ENCODE measurements at regions not wholly inside any gene's neighbourhood (a gene's known extent, or its start where the extent isn't known, plus 50 kb on each side); places are given as distances from the start of the nearest gene placed in this dataset.
A peak's percentile ranks its signal among the peaks of the same experiment; 100 is the strongest.

- Mint-ChIP-seq H3K4me1 (ENCODE audit: unreplicated experiment) (no peaks in the 10 kb centered on the region), H3K9me3 (ENCODE audit: unreplicated experiment) (no peaks in the 10 kb centered on the region), H3K27me3 (ENCODE audit: unreplicated experiment) (no peaks in the 10 kb centered on the region), H3K36me3 (ENCODE audit: low read depth, unreplicated experiment) (no peaks in the 10 kb centered on the region), H3K4me3 (ENCODE audit: unreplicated experiment) (no peak overlapping the region), H3K27ac (ENCODE audit: unreplicated experiment) (no peak overlapping the region)
- TF ChIP-seq, protein P1, sequence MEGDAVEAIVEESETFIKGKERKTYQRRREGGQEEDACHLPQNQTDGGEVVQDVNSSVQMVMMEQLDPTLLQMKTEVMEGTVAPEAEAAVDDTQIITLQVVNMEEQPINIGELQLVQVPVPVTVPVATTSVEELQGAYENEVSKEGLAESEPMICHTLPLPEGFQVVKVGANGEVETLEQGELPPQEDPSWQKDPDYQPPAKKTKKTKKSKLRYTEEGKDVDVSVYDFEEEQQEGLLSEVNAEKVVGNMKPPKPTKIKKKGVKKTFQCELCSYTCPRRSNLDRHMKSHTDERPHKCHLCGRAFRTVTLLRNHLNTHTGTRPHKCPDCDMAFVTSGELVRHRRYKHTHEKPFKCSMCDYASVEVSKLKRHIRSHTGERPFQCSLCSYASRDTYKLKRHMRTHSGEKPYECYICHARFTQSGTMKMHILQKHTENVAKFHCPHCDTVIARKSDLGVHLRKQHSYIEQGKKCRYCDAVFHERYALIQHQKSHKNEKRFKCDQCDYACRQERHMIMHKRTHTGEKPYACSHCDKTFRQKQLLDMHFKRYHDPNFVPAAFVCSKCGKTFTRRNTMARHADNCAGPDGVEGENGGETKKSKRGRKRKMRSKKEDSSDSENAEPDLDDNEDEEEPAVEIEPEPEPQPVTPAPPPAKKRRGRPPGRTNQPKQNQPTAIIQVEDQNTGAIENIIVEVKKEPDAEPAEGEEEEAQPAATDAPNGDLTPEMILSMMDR (IDR thresholded peaks at IDR 0.05; ENCODE audit: unreplicated experiment), result no peak
- DNase-seq (ENCODE audit: low spot score), result no peak
Measured at GRCh38 chr4:180900781-180901180, 1342.4 kb upstream of the TENM3 start.

DNA sequence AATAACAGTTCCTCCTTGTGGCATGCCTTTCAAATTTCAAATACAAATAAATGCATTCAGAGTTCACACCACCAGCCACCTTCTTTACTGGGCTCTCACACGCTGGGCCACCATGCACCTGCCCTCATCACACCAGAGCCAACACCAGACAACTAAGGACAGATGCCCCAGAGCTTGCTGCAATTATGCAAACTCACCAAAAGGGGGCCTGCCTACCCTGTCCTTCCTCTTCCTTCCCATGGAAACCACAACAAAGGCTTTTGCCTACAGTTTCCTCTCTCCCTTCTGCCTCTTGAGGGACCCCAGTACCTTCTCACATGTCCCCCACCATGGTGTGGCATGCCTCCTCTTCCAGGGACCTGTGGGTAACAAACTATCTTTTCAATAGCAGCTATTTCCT lies 1333.9 kb upstream of the TENM3 start:
- Mint-ChIP-seq H3K27ac (ENCODE audit: unreplicated experiment) (no peak overlapping the region), H3K36me3 (ENCODE audit: low read depth, unreplicated experiment) (no peaks in the 10 kb centered on the region), H3K4me1 (ENCODE audit: unreplicated experiment) (no peaks in the 10 kb centered on the region), H3K9me3 (ENCODE audit: unreplicated experiment) (no peaks in the 10 kb centered on the region), H3K27me3 (ENCODE audit: unreplicated experiment) (no peaks in the 10 kb centered on the region), H3K4me3 (ENCODE audit: unreplicated experiment) (no peak overlapping the region)
- no peak for DNase-seq (ENCODE audit: low spot score)
- TF ChIP-seq, protein P1 (IDR thresholded peaks at IDR 0.05; ENCODE audit: unreplicated experiment), result peak; percentile 30

DNA sequence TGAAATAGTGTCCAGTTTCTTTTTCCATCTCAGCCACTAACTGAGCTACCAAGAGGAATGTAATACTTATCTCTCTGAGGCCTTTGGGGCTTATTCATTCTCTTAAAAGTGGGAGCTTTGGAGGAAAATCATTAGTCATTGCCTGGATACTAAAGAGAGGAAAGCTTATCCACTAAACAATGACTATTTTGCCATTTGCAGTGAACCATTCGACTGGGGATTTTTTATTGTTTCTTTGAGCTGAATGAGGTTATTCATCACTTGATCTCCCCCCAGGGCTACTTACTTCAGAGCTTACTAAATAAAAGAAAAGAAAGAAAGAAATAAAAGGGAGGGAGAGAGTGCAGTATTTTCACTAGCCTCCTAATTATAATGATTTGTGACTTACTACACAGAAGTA lies 1329.5 kb upstream of the TENM3 start:
- H3K36me3 Mint-ChIP-seq (ENCODE audit: low read depth, unreplicated experiment), result no peaks in the 10 kb centered on the region
- no peak for DNase-seq (ENCODE audit: low spot score)
- no peaks in the 10 kb centered on the region for H3K9me3 Mint-ChIP-seq (ENCODE audit: unreplicated experiment)
- H3K4me1 Mint-ChIP-seq (ENCODE audit: unreplicated experiment), result no peaks in the 10 kb centered on the region
- H3K27me3 Mint-ChIP-seq (ENCODE audit: unreplicated experiment), result no peaks in the 10 kb centered on the region
- TF ChIP-seq, protein P1 (IDR thresholded peaks at IDR 0.05; ENCODE audit: unreplicated experiment), result no peak
- H3K4me3 Mint-ChIP-seq (ENCODE audit: unreplicated experiment), result no peak overlapping the region
- H3K27ac Mint-ChIP-seq (ENCODE audit: unreplicated experiment), result no peak overlapping the region

DNA sequence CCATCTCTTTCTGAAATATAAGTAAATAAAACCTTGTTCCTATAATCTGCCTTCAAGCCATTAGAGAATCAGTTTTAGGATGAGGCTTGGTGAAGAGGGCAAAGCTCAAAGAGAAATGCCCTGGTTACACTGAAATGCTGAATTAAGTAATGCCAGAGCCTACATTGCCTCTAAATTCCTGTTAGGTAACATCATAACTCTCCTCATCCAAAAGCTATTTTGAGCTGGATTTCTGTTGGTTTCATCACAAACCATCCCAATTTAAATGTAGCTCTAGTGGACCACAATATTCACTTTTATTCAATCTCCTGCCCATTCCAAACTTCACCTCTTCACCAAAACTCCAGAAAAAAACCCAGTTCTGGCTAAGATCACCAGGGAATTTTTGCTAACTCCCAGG lies 1319.7 kb upstream of the TENM3 start:
- Mint-ChIP-seq H3K4me3 (ENCODE audit: unreplicated experiment) (no peak overlapping the region), H3K36me3 (ENCODE audit: low read depth, unreplicated experiment) (no peaks in the 10 kb centered on the region), H3K27me3 (ENCODE audit: unreplicated experiment) (no peaks in the 10 kb centered on the region), H3K9me3 (ENCODE audit: unreplicated experiment) (no peaks in the 10 kb centered on the region), H3K4me1 (ENCODE audit: unreplicated experiment) (no peaks in the 10 kb centered on the region), H3K27ac (ENCODE audit: unreplicated experiment) (no peak overlapping the region)
- DNase-seq (ENCODE audit: low spot score), result no peak
- TF ChIP-seq, protein P1 (IDR thresholded peaks at IDR 0.05; ENCODE audit: unreplicated experiment), result no peak

- no peak overlapping the region for H3K4me3 Mint-ChIP-seq (ENCODE audit: unreplicated experiment)
- DNase-seq (ENCODE audit: low spot score), result no peak
- no peaks in the 10 kb centered on the region for H3K36me3 Mint-ChIP-seq (ENCODE audit: low read depth, unreplicated experiment)
- H3K4me1 Mint-ChIP-seq (ENCODE audit: unreplicated experiment), result no peaks in the 10 kb centered on the region
- no peaks in the 10 kb centered on the region for H3K9me3 Mint-ChIP-seq (ENCODE audit: unreplicated experiment)
- H3K27ac Mint-ChIP-seq (ENCODE audit: unreplicated experiment), result no peak overlapping the region
- H3K27me3 Mint-ChIP-seq (ENCODE audit: unreplicated experiment), result no peaks in the 10 kb centered on the region
- TF ChIP-seq, protein P1 (IDR thresholded peaks at IDR 0.05; ENCODE audit: unreplicated experiment), result no peak
Measured at GRCh38 chr4:180925805-180926204, 1317.4 kb upstream of the TENM3 start.

Measured in endothelial cell (in vitro differentiated cells).